DND-41 (cell line): ENCODE measurements at regions not wholly inside any gene's neighbourhood (a gene's known extent, or its start where the extent isn't known, plus 50 kb on each side); places are given as distances from the start of the nearest gene placed in this dataset.

Experiments
- ATAC-seq: fragments of 200-7000 bp; cut with Tn5 transposase; 3 replicates; pipeline ENCODE4 v1.9.1; 2021; ENCODE audit warnings: low read depth; ENCODE audit not compliant: insufficient read depth
- DNase-seq: peaks from one replicate; pipeline ENCODE4 v3.0.0-alpha.2; 2020
- H2AFZ ChIP-seq: 2 replicates; pipeline ENCODE4 v1.6.0; 2012; ENCODE audit warnings: low read depth, low read length
- H3K27ac ChIP-seq: 2 replicates; pipeline ENCODE4 v1.5.1; 2012; ENCODE audit warnings: low read length, inconsistent platforms
- H3K27me3 ChIP-seq: fragments of 200-600 bp; sonication (generic); 2 replicates; pipeline ENCODE4 v1.6.0; 2012; ENCODE audit warnings: low read length, mild to moderate bottlenecking, inconsistent platforms; ENCODE audit not compliant: insufficient read depth, poor library complexity
- H3K36me3 ChIP-seq: 2 replicates; pipeline ENCODE4 v1.5.1; 2012; ENCODE audit warnings: low read length, inconsistent platforms; ENCODE audit not compliant: insufficient read depth
- H3K4me1 ChIP-seq: 2 replicates; pipeline ENCODE4 v1.5.1; 2012; ENCODE audit warnings: mild to moderate bottlenecking, low read length; ENCODE audit not compliant: insufficient read depth
- H3K4me2 ChIP-seq: 2 replicates; pipeline ENCODE4 v1.6.0; 2012; ENCODE audit warnings: mild to moderate bottlenecking, moderate library complexity, low read length, inconsistent platforms; ENCODE audit not compliant: insufficient read depth
- H3K4me3 ChIP-seq, 2 experiments: fragments of 200-600 bp in 1 of 2; shearing (Covaris generic) in 1 of 2; 2 replicates each; pipeline ENCODE4 v1.5.1; 2012 to 2016; ENCODE audit warnings: inconsistent platforms in 2 of 2, low read length in 2 of 2, mild to moderate bottlenecking in 2 of 2, low read depth in 1 of 2, moderate library complexity in 1 of 2
- H3K79me2 ChIP-seq: 2 replicates; pipeline ENCODE4 v1.6.0; 2012; ENCODE audit warnings: low read length, inconsistent platforms; ENCODE audit not compliant: insufficient read depth
- H3K9ac ChIP-seq: 2 replicates; pipeline ENCODE4 v1.6.0; 2012; ENCODE audit warnings: low read depth, mild to moderate bottlenecking, inconsistent platforms, low read length, moderate library complexity
- H3K9me3 ChIP-seq: 2 replicates; pipeline ENCODE4 v1.5.1; 2012; ENCODE audit warnings: low read length, moderate library complexity, mild to moderate bottlenecking, inconsistent platforms; ENCODE audit not compliant: insufficient read depth, severe bottlenecking
- H4K20me1 ChIP-seq: 2 replicates; pipeline ENCODE4 v1.6.0; 2012; ENCODE audit warnings: low read length; ENCODE audit not compliant: insufficient read depth
- EZH2 ChIP-seq: IDR thresholded peaks from 3 replicates; pipeline ENCODE4 v1.6.1; 2012; ENCODE audit warnings: borderline replicate concordance, low read depth, mild to moderate bottlenecking, moderate library complexity, low read length, inconsistent platforms; ENCODE audit not compliant: severe bottlenecking
- TF ChIP-seq, protein P1 (sequence below): IDR thresholded peaks from 2 replicates; pipeline ENCODE4 v1.5.1; 2012; ENCODE audit warnings: borderline replicate concordance, low read length, moderate library complexity, mild to moderate bottlenecking; ENCODE audit not compliant: poor library complexity, severe bottlenecking; ENCODE audit errors: extremely low read depth

DNA sequence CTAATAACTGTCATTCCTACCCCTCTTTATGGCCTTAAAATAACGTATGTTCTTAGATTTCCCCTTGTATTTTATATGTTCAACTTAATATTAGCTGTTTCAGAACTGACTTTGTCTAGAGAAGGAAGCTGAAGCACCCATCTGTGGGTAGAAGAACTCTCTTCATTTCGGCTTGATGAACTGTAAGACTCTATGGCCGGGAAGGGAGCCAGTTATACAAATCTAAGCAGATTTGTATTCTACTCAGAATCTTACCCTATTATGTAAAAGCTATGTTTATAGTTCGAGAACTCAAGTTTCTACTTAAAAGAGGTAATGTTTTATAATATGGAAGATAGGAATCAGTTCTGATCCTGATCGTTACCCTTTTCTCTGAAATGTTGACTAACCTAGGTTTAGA lies 390.9 kb upstream of the PRICKLE1 start:
- TF ChIP-seq, protein P1, sequence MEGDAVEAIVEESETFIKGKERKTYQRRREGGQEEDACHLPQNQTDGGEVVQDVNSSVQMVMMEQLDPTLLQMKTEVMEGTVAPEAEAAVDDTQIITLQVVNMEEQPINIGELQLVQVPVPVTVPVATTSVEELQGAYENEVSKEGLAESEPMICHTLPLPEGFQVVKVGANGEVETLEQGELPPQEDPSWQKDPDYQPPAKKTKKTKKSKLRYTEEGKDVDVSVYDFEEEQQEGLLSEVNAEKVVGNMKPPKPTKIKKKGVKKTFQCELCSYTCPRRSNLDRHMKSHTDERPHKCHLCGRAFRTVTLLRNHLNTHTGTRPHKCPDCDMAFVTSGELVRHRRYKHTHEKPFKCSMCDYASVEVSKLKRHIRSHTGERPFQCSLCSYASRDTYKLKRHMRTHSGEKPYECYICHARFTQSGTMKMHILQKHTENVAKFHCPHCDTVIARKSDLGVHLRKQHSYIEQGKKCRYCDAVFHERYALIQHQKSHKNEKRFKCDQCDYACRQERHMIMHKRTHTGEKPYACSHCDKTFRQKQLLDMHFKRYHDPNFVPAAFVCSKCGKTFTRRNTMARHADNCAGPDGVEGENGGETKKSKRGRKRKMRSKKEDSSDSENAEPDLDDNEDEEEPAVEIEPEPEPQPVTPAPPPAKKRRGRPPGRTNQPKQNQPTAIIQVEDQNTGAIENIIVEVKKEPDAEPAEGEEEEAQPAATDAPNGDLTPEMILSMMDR: no peak
- TF ChIP-seq EZH2: no peak
- Histone ChIP-seq H3K27me3 (no peaks in the 10 kb centered on the region), H3K4me3 (no peak overlapping the region), H3K9me3 (no peaks in the 10 kb centered on the region), H3K79me2 (no peaks in the 10 kb centered on the region), H3K4me2 (no peak overlapping the region), H2AFZ (no peak overlapping the region), H3K9ac (no peak overlapping the region), H3K27ac (no peak overlapping the region), H3K4me1 (no peaks in the 10 kb centered on the region), H3K36me3 (no peaks in the 10 kb centered on the region), H4K20me1 (no peaks in the 10 kb centered on the region)
- DNase-seq (no peak), ATAC-seq (no peak)

DNA sequence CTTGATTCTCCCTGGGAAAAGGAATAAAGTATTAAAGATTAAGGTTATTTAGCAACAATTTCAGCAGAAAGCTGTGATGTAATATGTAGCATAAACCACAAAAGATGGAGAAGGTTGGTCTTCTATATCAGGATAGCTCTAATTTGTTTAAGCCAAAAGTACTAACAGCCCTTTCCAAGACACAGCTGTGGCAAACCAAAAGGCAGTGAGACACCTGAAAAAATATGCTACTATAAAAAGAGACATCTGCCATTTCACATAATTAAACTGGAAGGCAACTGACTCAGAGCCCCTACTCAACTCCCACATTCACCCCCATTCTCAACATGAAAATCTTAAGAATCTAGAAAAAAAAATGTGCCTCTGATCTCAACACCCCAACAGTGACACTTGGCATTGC lies 390.2 kb upstream of the PRICKLE1 start:
- Histone ChIP-seq H3K27me3 (no peaks in the 10 kb centered on the region), H2AFZ (no peak overlapping the region; the same call in 1 of the 2 replicates), H4K20me1 (no peaks in the 10 kb centered on the region), H3K9me3 (no peaks in the 10 kb centered on the region), H3K4me3 (no peak overlapping the region), H3K9ac (no peak overlapping the region), H3K27ac (no peak overlapping the region), H3K4me1 (no peaks in the 10 kb centered on the region), H3K79me2 (no peaks in the 10 kb centered on the region), H3K36me3 (no peaks in the 10 kb centered on the region), H3K4me2 (no peak overlapping the region)
- ATAC-seq (no peak), DNase-seq (no peak)
- TF ChIP-seq EZH2: no peak
- TF ChIP-seq, protein P1: no peak

DNA sequence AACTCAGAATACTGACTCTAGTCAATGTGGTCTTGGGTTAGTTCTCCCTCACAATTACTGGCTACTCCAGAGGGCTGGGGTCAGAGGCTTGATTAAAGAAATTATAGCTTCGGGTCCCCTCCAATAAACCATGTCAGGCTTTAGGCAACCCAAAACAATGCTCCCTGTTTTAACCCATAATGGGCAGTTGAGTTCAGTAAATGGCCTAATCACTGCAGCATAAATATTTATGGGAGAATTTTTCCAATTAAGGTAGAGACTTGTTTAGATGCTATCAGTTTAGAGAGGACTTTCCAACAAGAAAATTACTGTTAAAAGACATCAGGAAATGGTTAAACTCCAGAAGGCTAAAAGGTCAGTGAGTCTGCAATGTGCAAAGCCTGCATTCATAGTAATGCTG lies 389.2 kb upstream of the PRICKLE1 start:
- H3K9me3 ChIP-seq: no peaks in the 10 kb centered on the region
- no peaks in the 10 kb centered on the region for H3K36me3 ChIP-seq
- H3K79me2 ChIP-seq: no peaks in the 10 kb centered on the region
- H3K27me3 ChIP-seq: no peaks in the 10 kb centered on the region
- H3K4me2 ChIP-seq: no peak overlapping the region
- no peak overlapping the region for H3K4me3 ChIP-seq
- no peaks in the 10 kb centered on the region for H3K4me1 ChIP-seq
- no peak overlapping the region for H3K9ac ChIP-seq
- no peak for ATAC-seq
- H3K27ac ChIP-seq: no peak overlapping the region
- no peak overlapping the region for H2AFZ ChIP-seq
- no peaks in the 10 kb centered on the region for H4K20me1 ChIP-seq
- no peak for DNase-seq
- TF ChIP-seq EZH2: no peak

DNA sequence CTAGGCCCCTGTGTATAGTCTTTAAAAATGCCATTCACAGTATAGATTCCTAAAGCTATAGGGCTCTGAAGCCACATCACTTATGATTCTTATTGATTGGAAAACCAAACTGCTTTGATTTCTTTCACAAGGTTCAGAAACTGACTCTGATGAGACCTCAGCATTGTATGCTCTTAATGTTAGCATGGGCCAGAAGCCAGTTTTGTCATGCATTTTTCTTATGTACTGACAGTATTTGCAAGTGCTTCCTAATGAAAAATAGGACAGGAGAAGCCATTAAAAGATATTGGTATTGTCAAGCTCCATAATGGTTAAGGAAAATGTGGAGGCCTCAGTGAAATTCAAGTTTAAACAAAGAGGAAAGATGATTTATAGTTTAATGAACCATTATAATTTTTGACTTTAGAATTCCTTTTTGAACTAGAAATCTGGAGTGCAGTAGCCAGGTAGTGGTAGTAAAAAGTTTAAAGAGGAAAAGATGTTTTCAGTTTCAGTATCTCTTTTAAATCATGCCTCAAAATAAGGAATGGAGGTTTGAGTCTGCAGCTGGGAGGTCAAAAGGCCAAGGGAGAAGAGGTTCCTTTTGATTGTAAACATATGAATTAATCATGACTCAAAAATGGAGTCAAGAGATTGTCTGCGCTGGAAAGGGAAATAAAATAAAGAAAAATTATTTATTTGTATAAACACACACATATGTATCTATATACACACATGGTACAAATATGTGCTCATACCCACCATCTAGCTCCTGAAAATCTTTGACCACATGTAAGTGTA lies 388.1 kb upstream of the PRICKLE1 start:
- no peaks in the 10 kb centered on the region for H3K9me3 ChIP-seq
- no peaks in the 10 kb centered on the region for H3K36me3 ChIP-seq
- no peak for TF ChIP-seq EZH2
- TF ChIP-seq, protein P1: no peak
- no peaks in the 10 kb centered on the region for H4K20me1 ChIP-seq
- no peak overlapping the region for H3K9ac ChIP-seq
- H3K4me2 ChIP-seq: no peak overlapping the region
- no peaks in the 10 kb centered on the region for H3K79me2 ChIP-seq
- H2AFZ ChIP-seq: no peak overlapping the region
- H3K27me3 ChIP-seq: no peaks in the 10 kb centered on the region
- H3K4me1 ChIP-seq: no peaks in the 10 kb centered on the region
- DNase-seq: no peak
- H3K4me3 ChIP-seq: no peak overlapping the region
- no peak for ATAC-seq
- no peak overlapping the region for H3K27ac ChIP-seq
